Body of pancreas (tissue), 4 donors: ENCODE measurements at regions not wholly inside any gene's neighbourhood (a gene's known extent, or its start where the extent isn't known, plus 50 kb on each side); places are given as distances from the start of the nearest gene placed in this dataset.

Experiments
- CTCF ChIP-seq, 7 experiments: fragments of 450-650 bp in 4 of 7; fragments of 200-600 bp in 3 of 7; sonication (generic) in 3 of 7; IDR thresholded peaks; one replicate each; pipeline ENCODE4 v1.5.1; 2016 to 2019; ENCODE audit warnings: antibody characterized with exemption in 7 of 7
- POLR2A ChIP-seq, 3 donors: fragments of 450-650 bp; IDR thresholded peaks; one replicate each; pipeline ENCODE4 v1.6.1; 2016; ENCODE audit warnings: antibody characterized with exemption in 3 of 3, mild to moderate bottlenecking in 2 of 3

- no peak for TF ChIP-seq CTCF (IDR thresholded peaks at IDR 0.05)
- no peak for TF ChIP-seq POLR2A (IDR thresholded peaks at IDR 0.05)
These were observed 166.7 kb upstream of the ZNF32 start for GRCh38 chr10:43815181-43815885.
